Prostate gland (tissue), 2 donors: ENCODE measurements at regions not wholly inside any gene's neighbourhood (a gene's known extent, or its start where the extent isn't known, plus 50 kb on each side); places are given as distances from the start of the nearest gene placed in this dataset.

Source experiments
- POLR2A ChIP-seq: fragments of 450-650 bp; IDR thresholded peaks from one replicate; pipeline ENCODE4 v1.6.1; 2016; ENCODE audit warnings: antibody characterized with exemption, mild to moderate bottlenecking
- POLR2AphosphoS5 ChIP-seq: sonication (generic); formaldehyde crosslinking; IDR thresholded peaks from one replicate; pipeline ENCODE4 v1.6.1; 2017; ENCODE audit warnings: antibody characterized with exemption
- TF ChIP-seq, protein P1 (sequence below), 4 experiments: fragments of 200-600 bp in 2 of 4; fragments of 450-650 bp in 2 of 4; sonication (generic) in 2 of 4; IDR thresholded peaks; 1 replicate in 3 of 4; 2 replicates in 1 of 4; pipeline ENCODE4 v1.5.1; 2016 to 2019; ENCODE audit warnings: antibody characterized with exemption in 4 of 4, mild to moderate bottlenecking in 2 of 4, moderate library complexity in 2 of 4

DNA sequence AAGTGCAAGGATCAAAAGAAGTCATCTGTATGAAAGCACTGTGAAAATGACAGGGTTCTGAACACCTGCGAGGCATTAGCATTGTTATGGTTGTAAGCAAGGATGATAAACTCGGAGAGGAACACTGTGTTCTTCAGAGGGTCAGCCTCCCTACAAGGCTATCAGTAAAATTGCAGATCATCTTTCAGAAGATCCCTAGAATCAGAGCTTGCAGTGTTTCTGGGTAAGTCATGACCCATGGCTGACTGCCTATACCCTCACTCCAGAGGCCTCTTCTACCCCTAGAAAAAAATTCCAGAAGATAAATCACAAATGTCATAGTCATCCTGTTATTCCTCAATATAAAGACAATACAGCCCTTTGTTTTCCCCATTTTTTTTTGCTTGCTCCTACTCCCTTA, 292.6 kb downstream of the DMAC1 start:
- TF ChIP-seq POLR2A = no peak
- TF ChIP-seq, protein P1, sequence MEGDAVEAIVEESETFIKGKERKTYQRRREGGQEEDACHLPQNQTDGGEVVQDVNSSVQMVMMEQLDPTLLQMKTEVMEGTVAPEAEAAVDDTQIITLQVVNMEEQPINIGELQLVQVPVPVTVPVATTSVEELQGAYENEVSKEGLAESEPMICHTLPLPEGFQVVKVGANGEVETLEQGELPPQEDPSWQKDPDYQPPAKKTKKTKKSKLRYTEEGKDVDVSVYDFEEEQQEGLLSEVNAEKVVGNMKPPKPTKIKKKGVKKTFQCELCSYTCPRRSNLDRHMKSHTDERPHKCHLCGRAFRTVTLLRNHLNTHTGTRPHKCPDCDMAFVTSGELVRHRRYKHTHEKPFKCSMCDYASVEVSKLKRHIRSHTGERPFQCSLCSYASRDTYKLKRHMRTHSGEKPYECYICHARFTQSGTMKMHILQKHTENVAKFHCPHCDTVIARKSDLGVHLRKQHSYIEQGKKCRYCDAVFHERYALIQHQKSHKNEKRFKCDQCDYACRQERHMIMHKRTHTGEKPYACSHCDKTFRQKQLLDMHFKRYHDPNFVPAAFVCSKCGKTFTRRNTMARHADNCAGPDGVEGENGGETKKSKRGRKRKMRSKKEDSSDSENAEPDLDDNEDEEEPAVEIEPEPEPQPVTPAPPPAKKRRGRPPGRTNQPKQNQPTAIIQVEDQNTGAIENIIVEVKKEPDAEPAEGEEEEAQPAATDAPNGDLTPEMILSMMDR (IDR thresholded peaks at IDR 0.05) = no peak
- TF ChIP-seq POLR2AphosphoS5 = no peak
